ENCODE measurements at regions not wholly inside any gene's neighbourhood (a gene's known extent, or its start where the extent isn't known, plus 50 kb on each side); places are given as distances from the start of the nearest gene placed in this dataset.

- no peak overlapping the region for H3K4me3 ChIP-seq (ENCODE audit: control insufficient read depth, low read depth, low read length)
- TF ChIP-seq CTCF (IDR thresholded peaks at IDR 0.05; ENCODE audit: control insufficient read depth, insufficient read depth, low read depth, low read length, missing control alignments), result no peak
- DNase-seq (ENCODE audit: low read depth), result no peak
These were observed 343.9 kb upstream of the NOCT start for GRCh38 chr4:138671606-138672084.

GRCh38 chr4:138671106-138671505 is 344.5 kb upstream of the NOCT start:
- DNase-seq (ENCODE audit: low read depth), result no peak
- H3K4me3 ChIP-seq (ENCODE audit: control insufficient read depth, low read depth, low read length), result no peak overlapping the region
- no peak for TF ChIP-seq CTCF (IDR thresholded peaks at IDR 0.05; ENCODE audit: control insufficient read depth, insufficient read depth, low read depth, low read length, missing control alignments)

DNA sequence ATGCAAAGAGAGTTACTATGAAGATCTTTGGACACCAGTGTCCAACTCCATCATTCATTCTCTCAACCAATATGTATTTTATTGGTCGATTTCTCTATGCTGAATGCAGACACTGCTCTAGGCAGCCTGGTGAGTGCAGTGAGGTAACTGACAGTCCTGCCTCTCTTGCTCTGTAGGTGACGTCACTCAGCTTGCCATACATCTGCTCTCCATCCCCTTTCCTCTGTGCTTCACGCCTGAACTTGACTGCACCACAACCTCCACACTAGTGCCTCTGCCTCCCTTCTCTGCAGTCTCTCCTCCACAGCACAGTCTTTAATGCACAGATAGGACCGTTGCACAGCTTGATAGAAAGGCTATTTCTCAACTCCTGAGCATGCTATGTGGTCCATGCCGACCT is 344.9 kb upstream of the NOCT start:
- DNase-seq (ENCODE audit: low read depth), result no peak
- no peak overlapping the region for H3K4me3 ChIP-seq (ENCODE audit: control insufficient read depth, low read depth, low read length)
- no peak for TF ChIP-seq CTCF (IDR thresholded peaks at IDR 0.05; ENCODE audit: control insufficient read depth, insufficient read depth, low read depth, low read length, missing control alignments)

DNA sequence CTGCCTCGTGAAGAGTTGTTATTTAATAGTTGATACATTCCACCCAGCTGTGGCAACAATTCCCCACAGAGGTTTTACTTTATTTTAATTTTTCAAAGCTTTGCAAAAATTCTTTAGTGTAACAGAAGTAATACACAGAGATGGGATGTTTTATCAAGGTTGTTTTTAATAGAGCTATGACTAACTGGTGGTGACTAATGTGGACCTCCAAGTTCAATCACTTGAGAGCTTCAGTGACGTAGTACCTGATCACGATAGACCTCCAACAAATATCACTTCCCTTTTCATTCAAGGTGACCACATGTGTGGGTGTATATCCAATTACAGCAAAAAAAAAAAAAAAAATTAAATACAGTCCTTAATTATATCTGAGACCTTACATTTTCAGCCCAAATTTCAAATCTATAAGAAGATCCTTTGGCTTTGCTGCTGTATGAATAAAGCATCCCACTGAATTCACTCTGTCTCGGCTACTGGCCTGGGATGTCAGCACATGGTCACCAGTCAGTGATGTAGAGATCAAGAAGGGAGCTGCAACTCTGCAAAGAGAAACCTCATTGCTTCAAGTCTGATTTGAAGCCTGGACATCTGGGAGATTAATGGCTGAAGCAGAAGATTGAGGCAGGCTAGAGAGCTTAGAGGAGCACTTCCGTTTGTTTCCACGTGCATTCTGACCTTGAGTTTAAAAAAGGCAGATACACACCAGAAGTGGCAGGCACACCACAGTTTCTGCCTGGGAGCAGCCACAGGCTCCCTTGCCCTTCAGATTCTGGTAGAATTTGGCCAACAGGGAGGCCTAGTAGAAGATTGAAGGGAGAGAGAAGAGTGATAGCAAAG is 345.9 kb upstream of the NOCT start:
- no peak overlapping the region for H3K4me3 ChIP-seq (ENCODE audit: control insufficient read depth, low read depth, low read length)
- TF ChIP-seq CTCF (IDR thresholded peaks at IDR 0.05; ENCODE audit: control insufficient read depth, insufficient read depth, low read depth, low read length, missing control alignments), result no peak
- DNase-seq (ENCODE audit: low read depth), result peak; percentile 42

GRCh38 chr4:138668309-138668708 is 347.3 kb upstream of the NOCT start:
- TF ChIP-seq CTCF (IDR thresholded peaks at IDR 0.05; ENCODE audit: control insufficient read depth, insufficient read depth, low read depth, low read length, missing control alignments), result no peak
- DNase-seq (ENCODE audit: low read depth), result no peak
- no peak overlapping the region for H3K4me3 ChIP-seq (ENCODE audit: control insufficient read depth, low read depth, low read length)

GRCh38 chr4:138666366-138666765 is 349.2 kb upstream of the NOCT start:
- H3K4me3 ChIP-seq (ENCODE audit: control insufficient read depth, low read depth, low read length), result no peak overlapping the region
- no peak for DNase-seq (ENCODE audit: low read depth)
- TF ChIP-seq CTCF (IDR thresholded peaks at IDR 0.05; ENCODE audit: control insufficient read depth, insufficient read depth, low read depth, low read length, missing control alignments), result no peak

Data from AG09309 (cell line).